PC-9 (cell line): ENCODE measurements at regions not wholly inside any gene's neighbourhood (a gene's known extent, or its start where the extent isn't known, plus 50 kb on each side); places are given as distances from the start of the nearest gene placed in this dataset.

Experiments used
- BruUV-seq: library from RNA; stranded (reverse); fragments of 400-500 nt; replicated peaks from 2 replicates; lab custom pipeline; 2021; lab: Mats Ljungman, UMichigan
- CTCF ChIA-PET: fragments of 300-600 bp; sonication (Branson Sonifier 250); formaldehyde crosslinking; loops from one replicate; lab custom pipeline; 2022; ENCODE audit warnings: antibody characterized with exemption; lab: Charles Lee
- POLR2A ChIA-PET: fragments of 300-600 bp; sonication (Branson Sonifier 250); formaldehyde crosslinking; loops from one replicate; lab custom pipeline; 2022; ENCODE audit warnings: antibody characterized with exemption; ENCODE audit not compliant: unreplicated experiment; lab: Charles Lee
- DNase-seq, 2 experiments: peaks; one replicate each; pipeline versions ENCODE4 v3.0.0 to v3.0.0-alpha.2; 2015 to 2022; ENCODE audit warnings: mixed read lengths in 1 of 2
- H2AFZ ChIP-seq: fragments of 200-600 bp; sonication (generic); 2 replicates; pipeline ENCODE4 v1.8.1; 2017; ENCODE audit warnings: antibody characterized with exemption
- H3F3A ChIP-seq: fragments of 200-600 bp; sonication (generic); 2 replicates; pipeline ENCODE4 v1.8.1; 2017; ENCODE audit warnings: antibody characterized with exemption, mild to moderate bottlenecking, low read depth; ENCODE audit not compliant: insufficient read depth
- H3K27ac ChIP-seq: fragments of 200-600 bp; sonication (generic); 2 replicates; pipeline ENCODE4 v1.6.1; 2016; ENCODE audit warnings: mixed run types
- H3K27me3 ChIP-seq: fragments of 200-600 bp; sonication (generic); 2 replicates; pipeline ENCODE4 v1.6.1; 2016; ENCODE audit warnings: low read depth, mixed run types; ENCODE audit not compliant: insufficient read depth
- H3K36me3 ChIP-seq: fragments of 200-600 bp; sonication (generic); 2 replicates; pipeline ENCODE4 v1.6.1; 2016; ENCODE audit warnings: low read depth, mixed run types
- H3K4me1 ChIP-seq: fragments of 200-600 bp; sonication (generic); replicated peaks from 2 replicates; pipeline ENCODE4 v1.6.1; 2016; ENCODE audit warnings: mixed run types; ENCODE audit not compliant: insufficient read depth
- H3K4me2 ChIP-seq: fragments of 200-600 bp; sonication (generic); 2 replicates; pipeline ENCODE4 v1.6.1; 2017; ENCODE audit warnings: mixed run types
- H3K4me3 ChIP-seq: fragments of 200-600 bp; sonication (generic); 2 replicates; pipeline ENCODE4 v1.6.1; 2016; ENCODE audit warnings: mixed run types
- H3K79me2 ChIP-seq: fragments of 200-600 bp; sonication (generic); 2 replicates; pipeline ENCODE4 v1.6.1; 2017; ENCODE audit warnings: low read depth, mixed run types
- H3K9me2 ChIP-seq: fragments of 200-600 bp; sonication (generic); 2 replicates; pipeline ENCODE4 v1.8.1; 2017; ENCODE audit warnings: mild to moderate bottlenecking; ENCODE audit not compliant: insufficient read depth
- H3K9me3 ChIP-seq: fragments of 200-600 bp; sonication (generic); 2 replicates; pipeline ENCODE4 v1.8.1; 2016; ENCODE audit warnings: low read depth; ENCODE audit not compliant: insufficient read depth
- H4K20me1 ChIP-seq: fragments of 200-600 bp; sonication (generic); 2 replicates; pipeline ENCODE4 v1.8.1; 2017; ENCODE audit not compliant: insufficient read depth
- CTCF ChIP-seq: fragments of 200-600 bp; sonication (generic); conservative IDR thresholded peaks from 2 replicates; pipeline ENCODE4 v1.6.1; 2017; ENCODE audit warnings: mixed run types, antibody characterized with exemption, mild to moderate bottlenecking, moderate library complexity
- EZH2 ChIP-seq: fragments of 200-600 bp; sonication (generic); IDR thresholded peaks from 2 replicates; pipeline ENCODE4 v1.8.0; 2017; ENCODE audit warnings: antibody characterized with exemption, low read depth
- intact Hi-C: fragments of 100-400 bp; cut with micrococcal nuclease; formaldehyde crosslinking; loops from one replicate; pipeline ENCODE4 v1.10.0; 2022; ENCODE audit not compliant: unreplicated experiment

GRCh38 chr6:10146715-10147451 lies 268.0 kb downstream of the TFAP2A start:
- Histone ChIP-seq H2AFZ (peak overlapping the region; percentile 70), H3F3A (no peaks in the 10 kb centered on the region), H3K27ac (no peak overlapping the region), H3K79me2 (no peaks in the 10 kb centered on the region), H3K4me2 (peak overlapping the region; percentile 69), H3K9me3 (no peaks in the 10 kb centered on the region), H3K4me1 (peaks cover 11% of the 10 kb centered on the region), H3K4me3 (peak overlapping the region; percentile 50; the same call in 1 of the 2 replicates), H3K36me3 (no peaks in the 10 kb centered on the region), H4K20me1 (no peaks in the 10 kb centered on the region), H3K9me2 (no peaks in the 10 kb centered on the region), H3K27me3 (no peaks in the 10 kb centered on the region)
- no peak for TF ChIP-seq EZH2
- TF ChIP-seq CTCF = no peak
- POLR2A ChIA-PET = no interaction called here
- DNase-seq = peak in 1 of 2 experiments; percentile 20
- CTCF ChIA-PET = interaction anchor here (0.6 kb wide), 1 partner anchor 267 kb away, joined by 3 read pairs; no protein-coding TSS in a partner anchor
- intact Hi-C loops = no loop called here
- BruUV-seq = no TSS peak

GRCh38 chr6:10144772-10145171 lies 270.1 kb downstream of the TFAP2A start:
- H3K4me1 ChIP-seq = peaks cover 23% of the 10 kb centered on the region
- no peak overlapping the region for H3K4me2 ChIP-seq
- H4K20me1 ChIP-seq = no peaks in the 10 kb centered on the region
- H3K79me2 ChIP-seq = no peaks in the 10 kb centered on the region
- no peak for DNase-seq
- POLR2A ChIA-PET = no interaction called here
- H3K9me3 ChIP-seq = no peaks in the 10 kb centered on the region
- TF ChIP-seq CTCF = no peak
- H2AFZ ChIP-seq = no peak overlapping the region
- H3K36me3 ChIP-seq = no peaks in the 10 kb centered on the region
- no peaks in the 10 kb centered on the region for H3K27me3 ChIP-seq
- CTCF ChIA-PET = no interaction called here
- no peak overlapping the region for H3K4me3 ChIP-seq
- H3K9me2 ChIP-seq = no peaks in the 10 kb centered on the region
- peaks cover 6% of the 10 kb centered on the region; the same call in 1 of the 2 replicates for H3F3A ChIP-seq
- intact Hi-C loops = loop anchor here (5.0 kb wide), 1 partner anchor 258 kb away; no protein-coding TSS in a partner anchor
- H3K27ac ChIP-seq = peak overlapping the region; percentile 49; the same call in 1 of the 2 replicates
- no TSS peak for BruUV-seq

GRCh38 chr6:10141746-10142443 lies 273.0 kb downstream of the TFAP2A start:
- POLR2A ChIA-PET = no interaction called here
- Histone ChIP-seq H4K20me1 (no peaks in the 10 kb centered on the region), H3K79me2 (no peaks in the 10 kb centered on the region), H3K27me3 (no peaks in the 10 kb centered on the region), H2AFZ (no peak overlapping the region), H3K27ac (no peak overlapping the region), H3K4me2 (no peak overlapping the region), H3K36me3 (no peaks in the 10 kb centered on the region), H3K9me2 (no peaks in the 10 kb centered on the region), H3K9me3 (no peaks in the 10 kb centered on the region), H3K4me3 (no peak overlapping the region), H3K4me1 (peaks cover 23% of the 10 kb centered on the region), H3F3A (peaks cover 6% of the 10 kb centered on the region; the same call in 1 of the 2 replicates)
- intact Hi-C loops = loop anchor here (5.0 kb wide), 1 partner anchor 260 kb away; no protein-coding TSS in a partner anchor
- no peak for DNase-seq
- BruUV-seq = no TSS peak
- CTCF ChIA-PET = no interaction called here
- TF ChIP-seq EZH2 = no peak
- no peak for TF ChIP-seq CTCF
